K562 (cell line): ENCODE measurements at regions not wholly inside any gene's neighbourhood (a gene's known extent, or its start where the extent isn't known, plus 50 kb on each side); places are given as distances from the start of the nearest gene placed in this dataset.

ENCODE experiments used
- ATF7 ChIP-seq: fragments of 450-650 bp; IDR thresholded peaks from 2 replicates; pipeline ENCODE4 v1.7.1; 2014; ENCODE audit warnings: mild to moderate bottlenecking, moderate library complexity
- KDM4B ChIP-seq, 2 experiments: fragments of 450-650 bp in 1 of 2; sonication (generic) in 1 of 2; IDR thresholded peaks; 2 replicates each; pipeline ENCODE4 v1.6.1; 2016 to 2017; ENCODE audit warnings: borderline replicate concordance in 2 of 2, antibody characterized with exemption in 1 of 2, low read depth in 1 of 2, mild to moderate bottlenecking in 1 of 2
- PHF8 ChIP-seq: fragments of 200-600 bp; sonication (generic); IDR thresholded peaks from 2 replicates; pipeline ENCODE4 v1.6.1; 2012; ENCODE audit warnings: mixed run types, mild to moderate bottlenecking, inconsistent platforms, low read length, moderate library complexity, borderline replicate concordance
- POLR2A ChIP-seq: fragments of 450-650 bp; conservative IDR thresholded peaks from 2 replicates; pipeline ENCODE4 v1.6.1; 2016
- RAD21 ChIP-seq, 2 experiments: fragments of 250-450 bp in 1 of 2; fragments of 450-650 bp in 1 of 2; sonication (Bioruptor Pico) in 1 of 2; formaldehyde crosslinking in 1 of 2; IDR thresholded peaks in 1 of 2; conservative IDR thresholded peaks in 1 of 2; 2 replicates each; pipeline versions ENCODE4 v1.4.0 to v1.8.0; 2020 to 2022; ENCODE audit warnings: mild to moderate bottlenecking in 2 of 2, moderate library complexity in 1 of 2
- SMARCE1 ChIP-seq: fragments of 450-650 bp; IDR thresholded peaks from 2 replicates; pipeline ENCODE4 v1.7.1; 2016; ENCODE audit warnings: mild to moderate bottlenecking
- STAG1 ChIP-seq: sonication (generic); formaldehyde crosslinking; IDR thresholded peaks from 2 replicates; pipeline ENCODE4 v1.5.0; 2020; ENCODE audit warnings: missing genetic modification reagents, borderline replicate concordance
- TAF1 ChIP-seq: IDR thresholded peaks from 2 replicates; pipeline ENCODE4 v1.6.1; 2011; ENCODE audit warnings: mild to moderate bottlenecking, low read length, moderate library complexity; ENCODE audit not compliant: insufficient read depth, control insufficient read depth, severe bottlenecking; ENCODE audit errors: extremely low read depth
- TF ChIP-seq, protein P1 (sequence below): fragments of 250-450 bp; sonication (Bioruptor Pico); IDR thresholded peaks from 2 replicates; pipeline ENCODE4 v1.5.0; 2021
- TF ChIP-seq, protein P2 (sequence below): fragments of 450-650 bp; formaldehyde crosslinking; IDR thresholded peaks from 2 replicates; pipeline ENCODE4 v1.4.0; 2022; ENCODE audit warnings: missing genetic modification characterization

DNA sequence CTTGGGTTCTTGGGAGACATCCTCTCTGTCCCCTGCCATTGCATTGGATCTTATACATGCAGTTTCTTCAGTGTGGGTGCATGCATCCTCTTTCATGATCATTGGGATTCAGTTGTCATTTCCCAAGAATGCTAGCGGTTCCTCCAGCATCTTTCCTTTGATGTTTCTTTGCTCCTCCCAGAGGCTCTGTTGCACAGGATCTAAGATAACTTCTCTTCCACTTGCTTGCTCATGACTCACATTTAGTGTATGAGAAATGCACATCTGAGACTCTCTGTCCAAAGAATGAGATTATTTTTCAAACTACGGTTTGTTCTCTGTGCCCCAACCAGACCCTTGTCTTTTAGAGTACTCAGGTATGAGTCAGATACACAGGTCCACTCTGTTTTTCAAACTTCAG, 197.1 kb downstream of the NDFIP2 start:
- TF ChIP-seq PHF8, result no peak
- no peak for TF ChIP-seq KDM4B (IDR thresholded peaks at IDR 0.05; ENCODE audit: borderline replicate concordance in 2 of 2, low read depth in 1 of 2)
- no peak for TF ChIP-seq TAF1
- TF ChIP-seq, protein P1, sequence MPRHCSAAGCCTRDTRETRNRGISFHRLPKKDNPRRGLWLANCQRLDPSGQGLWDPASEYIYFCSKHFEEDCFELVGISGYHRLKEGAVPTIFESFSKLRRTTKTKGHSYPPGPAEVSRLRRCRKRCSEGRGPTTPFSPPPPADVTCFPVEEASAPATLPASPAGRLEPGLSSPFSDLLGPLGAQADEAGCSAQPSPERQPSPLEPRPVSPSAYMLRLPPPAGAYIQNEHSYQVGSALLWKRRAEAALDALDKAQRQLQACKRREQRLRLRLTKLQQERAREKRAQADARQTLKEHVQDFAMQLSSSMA (CRISPR knock-in tag), result no peak
- no peak for TF ChIP-seq STAG1 (CRISPR knock-in tag)
- no peak for TF ChIP-seq SMARCE1
- TF ChIP-seq POLR2A, result no peak
- no peak for TF ChIP-seq RAD21 (CRISPR knock-in tag; conservative IDR thresholded peaks at IDR 0.05 in 1 of 2, IDR thresholded peaks at IDR 0.05 in 1 of 2)
- no peak for TF ChIP-seq ATF7
- TF ChIP-seq, protein P2, sequence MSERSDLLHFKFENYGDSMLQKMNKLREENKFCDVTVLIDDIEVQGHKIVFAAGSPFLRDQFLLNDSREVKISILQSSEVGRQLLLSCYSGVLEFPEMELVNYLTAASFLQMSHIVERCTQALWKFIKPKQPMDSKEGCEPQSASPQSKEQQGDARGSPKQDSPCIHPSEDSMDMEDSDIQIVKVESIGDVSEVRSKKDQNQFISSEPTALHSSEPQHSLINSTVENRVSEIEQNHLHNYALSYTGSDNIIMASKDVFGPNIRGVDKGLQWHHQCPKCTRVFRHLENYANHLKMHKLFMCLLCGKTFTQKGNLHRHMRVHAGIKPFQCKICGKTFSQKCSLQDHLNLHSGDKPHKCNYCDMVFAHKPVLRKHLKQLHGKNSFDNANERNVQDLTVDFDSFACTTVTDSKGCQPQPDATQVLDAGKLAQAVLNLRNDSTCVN, result no peak
